GM12878 (cell line): ENCODE measurements at regions not wholly inside any gene's neighbourhood (a gene's known extent, or its start where the extent isn't known, plus 50 kb on each side); places are given as distances from the start of the nearest gene placed in this dataset.

ENCODE experiments used
- CHD1 ChIP-seq: IDR thresholded peaks from 2 replicates; pipeline ENCODE4 v1.6.1; 2012; ENCODE audit warnings: low read depth, low read length, improper control_type of control experiment
- E2F8 ChIP-seq: fragments of 450-650 bp; IDR thresholded peaks from 2 replicates; pipeline ENCODE4 v1.6.1; 2018; ENCODE audit warnings: mild to moderate bottlenecking, low read depth, moderate library complexity; ENCODE audit not compliant: partially characterized antibody
- EP300 ChIP-seq, 2 experiments: fragments of 150-350 bp in 1 of 2; IDR thresholded peaks; 2 replicates each; pipeline ENCODE4 v1.6.1; 2011 to 2012; ENCODE audit warnings: low read depth in 2 of 2, low read length in 2 of 2, borderline replicate concordance in 1 of 2, improper control_type of control experiment in 1 of 2, inconsistent platforms in 1 of 2; ENCODE audit not compliant: control insufficient read depth in 1 of 2
- HDGF ChIP-seq: fragments of 450-650 bp; IDR thresholded peaks from 2 replicates; pipeline ENCODE4 v1.6.1; 2016; ENCODE audit warnings: antibody characterized with exemption
- IKZF1 ChIP-seq: fragments of 450-650 bp; conservative IDR thresholded peaks from 2 replicates; pipeline ENCODE4 v1.6.1; 2017; ENCODE audit warnings: antibody characterized with exemption, mild to moderate bottlenecking
- IRF4 ChIP-seq: IDR thresholded peaks from 2 replicates; pipeline ENCODE4 v1.6.1; 2011; ENCODE audit warnings: low read depth, low read length
- KLF5 ChIP-seq: fragments of 450-650 bp; IDR thresholded peaks from 2 replicates; pipeline ENCODE4 v1.6.1; 2014; ENCODE audit warnings: mild to moderate bottlenecking; ENCODE audit not compliant: partially characterized antibody
- MTA2 ChIP-seq: fragments of 450-650 bp; IDR thresholded peaks from 2 replicates; pipeline ENCODE4 v1.6.1; 2016; ENCODE audit warnings: low read depth, mild to moderate bottlenecking, moderate library complexity
- NR2F1 ChIP-seq: fragments of 450-650 bp; conservative IDR thresholded peaks from 2 replicates; pipeline ENCODE4 v1.6.1; 2017; ENCODE audit warnings: mild to moderate bottlenecking
- RBBP5 ChIP-seq: fragments of 200-600 bp; sonication (generic); conservative IDR thresholded peaks from 2 replicates; pipeline ENCODE4 v1.6.1; 2016
- STAT3 ChIP-seq: IDR thresholded peaks from 2 replicates; pipeline ENCODE4 v1.6.1; 2011; ENCODE audit warnings: low read depth, low read length, improper control_type of control experiment
- TCF7 ChIP-seq: IDR thresholded peaks from 2 replicates; pipeline ENCODE4 v1.6.1; 2014; ENCODE audit warnings: antibody characterized with exemption, borderline replicate concordance
- ZNF384 ChIP-seq: IDR thresholded peaks from 2 replicates; pipeline ENCODE4 v1.6.1; 2012; ENCODE audit warnings: low read depth, mild to moderate bottlenecking, low read length, improper control_type of control experiment, borderline replicate concordance
- ZNF687 ChIP-seq: fragments of 450-650 bp; IDR thresholded peaks from 2 replicates; pipeline ENCODE4 v1.6.1; 2017; ENCODE audit warnings: mild to moderate bottlenecking, moderate library complexity

- no peak for TF ChIP-seq ZNF687
- no peak for TF ChIP-seq IKZF1
- no peak for TF ChIP-seq TCF7
- TF ChIP-seq HDGF: no peak
- TF ChIP-seq NR2F1: no peak
- TF ChIP-seq CHD1: no peak
- TF ChIP-seq KLF5: no peak
- no peak for TF ChIP-seq RBBP5
- no peak for TF ChIP-seq IRF4
- TF ChIP-seq MTA2: no peak
- TF ChIP-seq ZNF384: no peak
- no peak for TF ChIP-seq E2F8
- TF ChIP-seq EP300 (IDR thresholded peaks at IDR 0.05; ENCODE audit: borderline replicate concordance in 1 of 2, control insufficient read depth in 1 of 2, low read depth in 2 of 2, low read length in 2 of 2): no peak
- TF ChIP-seq STAT3: no peak
- TF ChIP-seq, all 136 proteins: peak for 0
These were observed 112.9 kb upstream of the ANK3 start (continued) for GRCh38 chr10:60502621-60503020.
